Prostate gland (tissue), 2 donors: ENCODE measurements at regions not wholly inside any gene's neighbourhood (a gene's known extent, or its start where the extent isn't known, plus 50 kb on each side); places are given as distances from the start of the nearest gene placed in this dataset.
"Not testable (repeated sequence)": the region's sequence is repeated elsewhere in the genome, so short reads cannot be mapped to it uniquely, and the experiment has no call there.

Source experiments
- DNase-seq: peaks from one replicate; pipeline ENCODE4 v3.0.0-alpha.2; 2019; ENCODE audit warnings: low spot score
- H3K27ac ChIP-seq, 2 donors: fragments of 200-600 bp; sonication (generic); 2 replicates each; pipeline ENCODE4 v1.5.1; 2017 to 2019
- H3K27me3 ChIP-seq: fragments of 200-600 bp; sonication (generic); replicated peaks from 2 replicates; pipeline ENCODE4 v1.5.1; 2019; ENCODE audit not compliant: insufficient read depth
- H3K36me3 ChIP-seq, 2 donors: fragments of 200-600 bp; sonication (generic); 1 replicate in 1 of 2; 2 replicates in 1 of 2; pipeline versions ENCODE4 v1.5.1 to v1.8.1; 2017 to 2019
- H3K4me1 ChIP-seq: fragments of 200-600 bp; sonication (generic); replicated peaks from 2 replicates; pipeline ENCODE4 v1.5.1; 2019
- H3K4me3 ChIP-seq, 2 donors: fragments of 200-600 bp; sonication (generic); 2 replicates each; pipeline ENCODE4 v1.5.1; 2017 to 2019
- H3K9me3 ChIP-seq: fragments of 200-600 bp; sonication (generic); 2 replicates; pipeline ENCODE4 v1.5.1; 2017
- CTCF ChIP-seq, 4 experiments: fragments of 200-600 bp in 2 of 4; fragments of 450-650 bp in 2 of 4; sonication (generic) in 2 of 4; IDR thresholded peaks; 1 replicate in 3 of 4; 2 replicates in 1 of 4; pipeline ENCODE4 v1.5.1; 2016 to 2019; ENCODE audit warnings: antibody characterized with exemption in 4 of 4, mild to moderate bottlenecking in 2 of 4, moderate library complexity in 2 of 4
- POLR2A ChIP-seq: fragments of 450-650 bp; IDR thresholded peaks from one replicate; pipeline ENCODE4 v1.6.1; 2016; ENCODE audit warnings: antibody characterized with exemption, mild to moderate bottlenecking
- POLR2AphosphoS5 ChIP-seq: sonication (generic); formaldehyde crosslinking; IDR thresholded peaks from one replicate; pipeline ENCODE4 v1.6.1; 2017; ENCODE audit warnings: antibody characterized with exemption
- WGBS: methylation state at CpG from one replicate; pipeline ENCODE4 v1.1.5; 2018; 5-methylcytosine and 5-hydroxymethylcytosine counted together
- intact Hi-C: fragments of 100-400 bp; cut with DNase I; formaldehyde crosslinking; loops from one replicate; pipeline ENCODE4 v1.14.2; 2022

- no peak overlapping the region for H3K27ac ChIP-seq
- no peaks in the 10 kb centered on the region for H3K9me3 ChIP-seq
- no peaks in the 10 kb centered on the region for H3K36me3 ChIP-seq
- no peaks in the 10 kb centered on the region for H3K4me1 ChIP-seq
- no peak for DNase-seq
- intact Hi-C loops, result loop anchor here (10.0 kb wide), 1 partner anchor 952 kb away; the partner anchor contains the start of gene KLF4
- no peak for TF ChIP-seq POLR2A
- TF ChIP-seq POLR2AphosphoS5, result no peak
- no peak for TF ChIP-seq CTCF (IDR thresholded peaks at IDR 0.05)
- WGBS, result 91% methylated on average over 4 of the region's 4 CpGs
- no peak overlapping the region for H3K4me3 ChIP-seq
- no peaks in the 10 kb centered on the region for H3K27me3 ChIP-seq
Observed at GRCh38 chr9:108436448-108436847, 419.3 kb downstream of the ACTL7B start.

- intact Hi-C loops, result loop anchor here (10.0 kb wide), 1 partner anchor 950 kb away; the partner anchor contains the start of gene KLF4
- 90% methylated on average over 2 of the region's 2 CpGs for WGBS
Observed at GRCh38 chr9:108434502-108434901, 421.3 kb downstream of the ACTL7B start.

GRCh38 chr9:108434036-108434435 is 421.8 kb downstream of the ACTL7B start:
- Histone ChIP-seq H3K27ac (no peak overlapping the region), H3K4me1 (no peaks in the 10 kb centered on the region), H3K4me3 (no peak overlapping the region), H3K9me3 (no peaks in the 10 kb centered on the region), H3K27me3 (no peaks in the 10 kb centered on the region), H3K36me3 (no peaks in the 10 kb centered on the region)
- intact Hi-C loops, result loop anchor here (10.0 kb wide), 1 partner anchor 949 kb away; the partner anchor contains the start of gene KLF4
- no peak for DNase-seq
- TF ChIP-seq CTCF (IDR thresholded peaks at IDR 0.05), result peak in 1 of 4 experiments; percentile 15
- no peak for TF ChIP-seq POLR2A
- WGBS, result 75% methylated on average over 2 of the region's 2 CpGs

More at GRCh38 chr9:108434502-108434901, 421.3 kb downstream of the ACTL7B start:
- Histone ChIP-seq H3K9me3 (no peaks in the 10 kb centered on the region), H3K36me3 (no peaks in the 10 kb centered on the region), H3K27me3 (no peaks in the 10 kb centered on the region), H3K4me3 (no peak overlapping the region), H3K27ac (no peak overlapping the region), H3K4me1 (no peaks in the 10 kb centered on the region)
- no peak for DNase-seq
- TF ChIP-seq POLR2A (no peak), CTCF (IDR thresholded peaks at IDR 0.05) (no peak), POLR2AphosphoS5 (no peak)

DNA sequence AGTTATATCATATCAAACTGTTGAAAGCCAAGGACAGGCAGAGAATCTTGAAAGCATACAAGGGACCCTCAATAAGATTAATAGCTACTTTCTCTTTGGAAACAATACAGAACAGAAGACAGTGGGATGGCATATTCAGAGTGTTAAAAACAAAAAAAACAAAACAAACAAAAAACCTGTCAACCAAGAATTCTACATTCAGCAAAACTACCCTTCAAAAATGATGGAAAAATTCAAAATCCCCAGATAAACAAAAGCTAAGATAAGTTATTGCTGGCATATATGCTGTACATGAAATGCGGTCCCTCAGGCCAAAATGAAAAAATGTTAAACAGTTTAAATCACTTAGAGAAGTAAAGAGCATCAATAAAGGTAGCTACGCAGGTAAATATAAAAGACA is 425.1 kb downstream of the ACTL7B start:
- no peak for DNase-seq
- H3K9me3 ChIP-seq, result no peaks in the 10 kb centered on the region
- H3K36me3 ChIP-seq, result no peaks in the 10 kb centered on the region
- intact Hi-C loops, result loop anchor here (10.0 kb wide), 1 partner anchor 946 kb away; the partner anchor contains the start of gene KLF4
- H3K27me3 ChIP-seq, result no peaks in the 10 kb centered on the region
- H3K4me3 ChIP-seq, result no peak overlapping the region
- no peaks in the 10 kb centered on the region for H3K4me1 ChIP-seq
- WGBS, result 98% methylated on average over 2 of the region's 2 CpGs
- TF ChIP-seq POLR2A, result no peak
- no peak for TF ChIP-seq CTCF (IDR thresholded peaks at IDR 0.05)
- no peak for TF ChIP-seq POLR2AphosphoS5
- no peak overlapping the region for H3K27ac ChIP-seq

GRCh38 chr9:108427751-108428150 is 428.0 kb downstream of the ACTL7B start:
- Histone ChIP-seq H3K4me3 (no peak overlapping the region), H3K4me1 (no peaks in the 10 kb centered on the region), H3K27ac (no peak overlapping the region), H3K36me3 (no peaks in the 10 kb centered on the region), H3K27me3 (no peaks in the 10 kb centered on the region), H3K9me3 (no peaks in the 10 kb centered on the region)
- no peak for TF ChIP-seq POLR2A
- no peak for TF ChIP-seq CTCF (IDR thresholded peaks at IDR 0.05)
- TF ChIP-seq POLR2AphosphoS5, result no peak
- intact Hi-C loops, result no loop called here
- no peak for DNase-seq
- WGBS, result 100% methylated on average over 3 of the region's 3 CpGs

- H3K4me1 ChIP-seq, H3K9me3 ChIP-seq, H3K36me3 ChIP-seq, H3K27me3 ChIP-seq, H3K4me3 ChIP-seq, intact Hi-C loops, H3K27ac ChIP-seq, DNase-seq: not testable (repeated sequence)
- WGBS, result 91% methylated on average over 3 of the region's 3 CpGs
Observed at GRCh38 chr9:108426421-108426940, 429.3 kb downstream of the ACTL7B start.
